GM12875 (cell line): ENCODE measurements at regions not wholly inside any gene's neighbourhood (a gene's known extent, or its start where the extent isn't known, plus 50 kb on each side); places are given as distances from the start of the nearest gene placed in this dataset.

Source experiments
- H3K4me3 ChIP-seq: one replicate; pipeline ENCODE4 v1.5.1; 2011; ENCODE audit warnings: low read depth, low read length, control low read depth
- TF ChIP-seq, protein P1 (sequence below): IDR thresholded peaks from 2 replicates; pipeline ENCODE4 v1.5.1; 2011; ENCODE audit warnings: low read depth, mild to moderate bottlenecking, control low read depth, inconsistent platforms, low read length, moderate library complexity, borderline replicate concordance; ENCODE audit not compliant: insufficient read depth

DNA sequence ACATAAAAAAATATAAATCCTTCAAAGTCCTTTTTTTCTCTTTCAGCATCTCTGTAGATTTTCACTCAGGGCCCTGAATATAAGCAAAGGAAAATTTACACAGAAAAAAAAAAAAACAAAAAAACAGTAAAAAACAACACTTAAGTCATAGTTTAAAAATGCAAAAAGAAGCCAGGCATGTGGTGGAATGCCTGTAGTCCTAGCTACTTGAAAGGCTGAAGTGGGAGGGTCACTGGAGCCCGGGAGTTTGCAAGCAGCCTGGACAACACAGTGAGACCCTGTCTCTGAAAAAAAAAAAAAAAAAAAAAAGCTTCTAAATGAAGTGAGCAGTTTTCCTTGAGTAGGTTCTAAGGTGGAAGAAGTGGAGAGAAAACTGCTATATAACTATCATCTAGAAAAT is 55.0 kb upstream of the BNC2 start:
- TF ChIP-seq, protein P1, sequence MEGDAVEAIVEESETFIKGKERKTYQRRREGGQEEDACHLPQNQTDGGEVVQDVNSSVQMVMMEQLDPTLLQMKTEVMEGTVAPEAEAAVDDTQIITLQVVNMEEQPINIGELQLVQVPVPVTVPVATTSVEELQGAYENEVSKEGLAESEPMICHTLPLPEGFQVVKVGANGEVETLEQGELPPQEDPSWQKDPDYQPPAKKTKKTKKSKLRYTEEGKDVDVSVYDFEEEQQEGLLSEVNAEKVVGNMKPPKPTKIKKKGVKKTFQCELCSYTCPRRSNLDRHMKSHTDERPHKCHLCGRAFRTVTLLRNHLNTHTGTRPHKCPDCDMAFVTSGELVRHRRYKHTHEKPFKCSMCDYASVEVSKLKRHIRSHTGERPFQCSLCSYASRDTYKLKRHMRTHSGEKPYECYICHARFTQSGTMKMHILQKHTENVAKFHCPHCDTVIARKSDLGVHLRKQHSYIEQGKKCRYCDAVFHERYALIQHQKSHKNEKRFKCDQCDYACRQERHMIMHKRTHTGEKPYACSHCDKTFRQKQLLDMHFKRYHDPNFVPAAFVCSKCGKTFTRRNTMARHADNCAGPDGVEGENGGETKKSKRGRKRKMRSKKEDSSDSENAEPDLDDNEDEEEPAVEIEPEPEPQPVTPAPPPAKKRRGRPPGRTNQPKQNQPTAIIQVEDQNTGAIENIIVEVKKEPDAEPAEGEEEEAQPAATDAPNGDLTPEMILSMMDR = no peak
- no peak overlapping the region for H3K4me3 ChIP-seq

- H3K4me3 ChIP-seq = no peak overlapping the region
- TF ChIP-seq, protein P1 = no peak
Measured at GRCh38 chr9:16924311-16924915, 53.9 kb upstream of the BNC2 start.

DNA sequence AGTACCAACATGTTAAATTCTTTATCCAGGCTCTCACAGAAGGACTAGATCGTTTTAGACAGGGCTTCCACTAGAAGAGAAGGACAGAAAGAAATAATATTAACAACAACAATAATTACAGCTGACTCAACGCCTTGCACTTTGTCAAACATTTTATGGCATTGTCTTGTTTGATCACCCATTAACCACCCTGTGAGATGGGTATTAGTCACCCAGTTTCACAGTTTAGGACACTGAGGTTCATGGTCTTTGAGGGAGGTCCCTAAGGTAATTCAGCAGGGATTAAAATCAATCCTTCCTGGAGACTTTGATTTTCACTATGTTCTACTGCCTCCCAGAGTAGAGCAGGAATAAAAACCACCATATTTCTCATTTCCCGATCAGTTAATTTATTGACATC is 51.4 kb upstream of the BNC2 start:
- no peak overlapping the region for H3K4me3 ChIP-seq
- TF ChIP-seq, protein P1 = no peak
